GM19035 (cell line): ENCODE measurements at regions not wholly inside any gene's neighbourhood (a gene's known extent, or its start where the extent isn't known, plus 50 kb on each side); places are given as distances from the start of the nearest gene placed in this dataset.

Experiments used
- ATAC-seq: cut with Tn5 transposase; IDR thresholded peaks from one replicate; pipeline ENCODE4 v1.9.1; 2021; ENCODE audit not compliant: unreplicated experiment

- no peak for ATAC-seq
Measured at GRCh38 chr1:60487565-60488345, 414.2 kb upstream of the C1orf87 start.

- no peak for ATAC-seq
Measured at GRCh38 chr1:60483509-60483908, 409.9 kb upstream of the C1orf87 start.

- ATAC-seq: no peak
Measured at GRCh38 chr1:60470246-60470645, 396.7 kb upstream of the C1orf87 start.

GRCh38 chr1:60463786-60464185 is 390.2 kb upstream of the C1orf87 start:
- no peak for ATAC-seq

- no peak for ATAC-seq
Measured at GRCh38 chr1:60463146-60463545, 389.6 kb upstream of the C1orf87 start.

GRCh38 chr1:60461925-60462595 is 388.5 kb upstream of the C1orf87 start:
- no peak for ATAC-seq

- ATAC-seq: no peak
Measured at GRCh38 chr1:60458111-60458510, 384.5 kb upstream of the C1orf87 start.

GRCh38 chr1:60449876-60450275 is 376.3 kb upstream of the C1orf87 start:
- no peak for ATAC-seq

- no peak for ATAC-seq
Measured at GRCh38 chr1:60448850-60449249, 375.3 kb upstream of the C1orf87 start.

- ATAC-seq: no peak
Measured at GRCh38 chr1:60444680-60445079, 371.1 kb upstream of the C1orf87 start.

GRCh38 chr1:60436186-60436585 is 362.6 kb upstream of the C1orf87 start:
- ATAC-seq: no peak

- ATAC-seq: no peak
Measured at GRCh38 chr1:60431593-60431992, 358.0 kb upstream of the C1orf87 start.

- ATAC-seq: no peak
Measured at GRCh38 chr1:60430375-60430774, 356.8 kb upstream of the C1orf87 start.

GRCh38 chr1:60428127-60428526 is 354.6 kb upstream of the C1orf87 start:
- no peak for ATAC-seq

GRCh38 chr1:60427701-60428100 is 354.1 kb upstream of the C1orf87 start:
- no peak for ATAC-seq

- no peak for ATAC-seq
Measured at GRCh38 chr1:60427194-60427593, 353.6 kb upstream of the C1orf87 start.

- ATAC-seq: no peak
Measured at GRCh38 chr1:60425528-60425927, 352.0 kb upstream of the C1orf87 start.

GRCh38 chr1:60423146-60423780 is 349.7 kb upstream of the C1orf87 start:
- no peak for ATAC-seq

GRCh38 chr1:60421965-60422364 is 348.4 kb upstream of the C1orf87 start:
- no peak for ATAC-seq

- ATAC-seq: no peak
Measured at GRCh38 chr1:60419023-60419422, 345.5 kb upstream of the C1orf87 start.

- no peak for ATAC-seq
Measured at GRCh38 chr1:60415696-60416095, 342.1 kb upstream of the C1orf87 start.

GRCh38 chr1:60413091-60413490 is 339.5 kb upstream of the C1orf87 start:
- ATAC-seq: no peak
